HG02943 (cell line): ENCODE measurements at regions not wholly inside any gene's neighbourhood (a gene's known extent, or its start where the extent isn't known, plus 50 kb on each side); places are given as distances from the start of the nearest gene placed in this dataset.

Experiments
- ATAC-seq: cut with Tn5 transposase; IDR thresholded peaks from one replicate; pipeline ENCODE4 v1.9.1; 2021; ENCODE audit warnings: mild to moderate bottlenecking, low read depth, moderate library complexity; ENCODE audit not compliant: unreplicated experiment

DNA sequence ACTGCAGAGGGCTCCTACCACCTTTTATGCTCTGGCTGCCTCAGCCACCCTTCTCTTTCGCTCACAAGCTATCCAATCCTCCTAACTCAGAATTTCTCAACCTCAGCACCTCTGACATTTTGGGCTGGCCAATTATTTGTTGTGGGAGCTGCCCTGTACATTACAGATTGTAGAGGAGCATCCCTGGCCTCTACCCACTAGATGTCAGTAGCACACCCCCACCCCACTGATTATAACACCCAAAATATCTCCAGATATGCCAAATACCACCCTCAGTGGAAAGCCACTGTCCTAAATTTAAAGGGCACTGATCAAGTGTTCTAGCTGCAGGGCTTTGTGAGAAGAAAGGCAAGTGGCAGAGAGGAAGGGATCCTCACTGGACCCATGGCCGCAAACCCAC, 443.1 kb downstream of the SOX6 start:
- no peak for ATAC-seq
